K562 (cell line): ENCODE measurements at regions not wholly inside any gene's neighbourhood (a gene's known extent, or its start where the extent isn't known, plus 50 kb on each side); places are given as distances from the start of the nearest gene placed in this dataset.

Source experiments
- ATAC-seq: fragments of 200-7000 bp; cut with Tn5 transposase; 3 replicates; pipeline ENCODE4 v1.9.1; 2020; ENCODE audit warnings: moderate library complexity
- BruUV-seq: library from RNA; stranded (reverse); fragments of 400-500 nt; replicated peaks from 2 replicates; lab custom pipeline; 2021; lab: Mats Ljungman, UMichigan
- CTCF ChIA-PET: fragments of 300-600 bp; formaldehyde crosslinking; extraction: SDS; loops from one replicate; lab custom pipeline; 2021; ENCODE audit warnings: low intra/inter-chr PET ratio; lab: Yijun Ruan, JAX
- POLR2A ChIA-PET: fragments of 300-600, 350-650 bp; sonication (Branson Sonifier 250); formaldehyde crosslinking; extraction: SDS; loops from one replicate; lab custom pipeline; 2021; ENCODE audit warnings: antibody characterized with exemption, inconsistent platforms; lab: Yijun Ruan, JAX
- DNase-seq, 4 experiments: peaks; one replicate each; pipeline versions ENCODE4 v3.0.0 to v3.0.0-alpha.2; 2011 to 2018; ENCODE audit warnings: low spot score in 3 of 4, mixed read lengths in 3 of 4; ENCODE audit errors: extremely low read depth in 1 of 4
- FAIRE-seq: peaks from 2 replicates; lab custom pipeline; 2011; peaks lifted over from hg19 to GRCh38; lab: Jason Lieb, UNC
- H2AFZ ChIP-seq: 2 replicates; pipeline ENCODE4 v1.6.0; 2011; ENCODE audit warnings: low read depth, low read length, control low read depth, inconsistent platforms
- H3K27ac ChIP-seq: fragments of 200-600 bp; 3 replicates; pipeline ENCODE4 v1.8.0; 2011; ENCODE audit warnings: low read depth, mild to moderate bottlenecking, control low read depth, inconsistent platforms, low read length, moderate library complexity, mixed read lengths; ENCODE audit errors: extremely low read depth
- H3K27me3 ChIP-seq, 2 experiments: fragments of 300-600 bp in 1 of 2; 2 replicates in 1 of 2; 3 replicates in 1 of 2; pipeline versions ENCODE4 v1.6.0 to v1.8.0; 2011; ENCODE audit warnings: inconsistent platforms in 2 of 2, low read length in 2 of 2, mild to moderate bottlenecking in 1 of 2, mixed read lengths in 1 of 2, moderate library complexity in 1 of 2; ENCODE audit not compliant: control insufficient read depth in 2 of 2, insufficient read depth in 2 of 2
- H3K36me3 ChIP-seq: fragments of 300-600 bp; 3 replicates; pipeline ENCODE4 v1.8.0; 2011; ENCODE audit warnings: mild to moderate bottlenecking, low read length, inconsistent platforms; ENCODE audit not compliant: control insufficient read depth, insufficient read depth
- H3K4me1 ChIP-seq, 2 experiments: fragments of 200-600 bp in 1 of 2; replicated peaks in 1 of 2; 2 replicates in 1 of 2; 3 replicates in 1 of 2; pipeline versions ENCODE4 v1.5.1 to v1.8.0; 2011; ENCODE audit warnings: inconsistent platforms in 2 of 2, low read length in 2 of 2, mild to moderate bottlenecking in 1 of 2, mixed read lengths in 1 of 2, moderate library complexity in 1 of 2; ENCODE audit not compliant: control insufficient read depth in 2 of 2, insufficient read depth in 2 of 2
- H3K4me2 ChIP-seq: 2 replicates; pipeline ENCODE4 v1.6.1; 2011; ENCODE audit warnings: low read length, control low read depth, inconsistent platforms, mixed read lengths; ENCODE audit not compliant: insufficient read depth
- H3K4me3 ChIP-seq: fragments of 200-600 bp; sonication (generic), shearing (Covaris generic); 2 replicates; pipeline ENCODE4 v1.5.1; 2016; ENCODE audit warnings: control low read depth, inconsistent platforms
- H3K79me2 ChIP-seq: fragments of 200-600 bp; 3 replicates; pipeline ENCODE4 v1.8.0; 2011; ENCODE audit warnings: low read length, inconsistent platforms; ENCODE audit not compliant: control insufficient read depth, insufficient read depth
- H3K9ac ChIP-seq, 2 experiments: 2 replicates each; pipeline versions ENCODE4 v1.6.0 to v1.6.1; 2011; ENCODE audit warnings: low read depth in 2 of 2, low read length in 2 of 2, control low read depth in 1 of 2, inconsistent platforms in 1 of 2, mild to moderate bottlenecking in 1 of 2, mixed read lengths in 1 of 2; ENCODE audit not compliant: insufficient read depth in 1 of 2
- H3K9me1 ChIP-seq: one replicate; pipeline ENCODE4 v1.6.0; 2011; ENCODE audit warnings: inconsistent platforms, mild to moderate bottlenecking, low read length, moderate library complexity; ENCODE audit not compliant: control insufficient read depth, insufficient read depth
- H3K9me3 ChIP-seq: replicated peaks from 2 replicates; pipeline ENCODE4 v1.5.1; 2011; ENCODE audit warnings: low read depth, low read length, inconsistent platforms; ENCODE audit not compliant: control insufficient read depth, insufficient read depth
- H4K20me1 ChIP-seq: replicated peaks from 2 replicates; pipeline ENCODE4 v1.6.1; 2011; ENCODE audit warnings: low read length, inconsistent platforms, mixed read lengths; ENCODE audit not compliant: control insufficient read depth, insufficient read depth
- BCL6 ChIP-seq: fragments of 250-450 bp; sonication (Bioruptor Pico); IDR thresholded peaks from 2 replicates; pipeline ENCODE4 v1.4.0; 2020
- CAMTA2 ChIP-seq: fragments of 250-450 bp; sonication (Bioruptor Pico); conservative IDR thresholded peaks from 2 replicates; pipeline ENCODE4 v1.5.1; 2022
- ELF4 ChIP-seq: fragments of 450-650 bp; formaldehyde crosslinking; IDR thresholded peaks from 2 replicates; pipeline ENCODE4 v1.4.0; 2022; ENCODE audit warnings: missing genetic modification characterization
- KAT2B ChIP-seq: IDR thresholded peaks from one replicate; pipeline ENCODE4 v1.6.1; 2012; ENCODE audit warnings: low read depth, mild to moderate bottlenecking, control low read depth, inconsistent platforms, low read length, moderate library complexity
- RBM14 ChIP-seq: fragments of 200-400 bp; formaldehyde crosslinking; IDR thresholded peaks from 2 replicates; pipeline ENCODE4 v1.6.1; 2018; ENCODE audit warnings: low read depth, mild to moderate bottlenecking, low read length, moderate library complexity, borderline replicate concordance; ENCODE audit not compliant: insufficient read depth
- SLC30A9 ChIP-seq: fragments of 250-450 bp; sonication (Bioruptor Pico); IDR thresholded peaks from 2 replicates; pipeline ENCODE4 v1.8.0; 2022; ENCODE audit warnings: mild to moderate bottlenecking, moderate library complexity
- SMARCA4 ChIP-seq: fragments of 450-650 bp; IDR thresholded peaks from 2 replicates; pipeline ENCODE4 v1.6.1; 2016
- ZNF408 ChIP-seq: fragments of 250-450 bp; sonication (Bioruptor Pico); IDR thresholded peaks from 2 replicates; pipeline ENCODE4 v1.4.0; 2020; ENCODE audit warnings: low read depth, mild to moderate bottlenecking, moderate library complexity
- WGBS: fragments of 100-300 bp; shearing (Covaris generic); methylation state at CpG from one replicate; pipeline ENCODE4 v1.1.6; 2016; ENCODE audit warnings: low coverage, mixed read lengths; ENCODE audit not compliant: insufficient coverage; ENCODE audit errors: missing lambda C conversion rate; 5-methylcytosine and 5-hydroxymethylcytosine counted together
- in situ Hi-C: fragments of 300-500 bp; cut with MboI; formaldehyde crosslinking; loops from 4 replicates; pipeline ENCODE4 v1.15.0; 2018; ENCODE audit warnings: inconsistent platforms, mixed read lengths
- intact Hi-C: fragments of 100-400 bp; cut with micrococcal nuclease; formaldehyde crosslinking; loops from 2 replicates; pipeline ENCODE4 v1.14.2; 2022
- TF ChIP-seq, protein P1 (sequence below): fragments of 450-650 bp; formaldehyde crosslinking; IDR thresholded peaks from 2 replicates; pipeline ENCODE4 v1.4.0; 2020; ENCODE audit warnings: mild to moderate bottlenecking, moderate library complexity
- TF ChIP-seq, protein P2 (sequence below): sonication (generic); formaldehyde crosslinking; IDR thresholded peaks from 2 replicates; pipeline ENCODE4 v1.8.1; 2023; ENCODE audit warnings: missing genetic modification reagents, mild to moderate bottlenecking, borderline replicate concordance

DNA sequence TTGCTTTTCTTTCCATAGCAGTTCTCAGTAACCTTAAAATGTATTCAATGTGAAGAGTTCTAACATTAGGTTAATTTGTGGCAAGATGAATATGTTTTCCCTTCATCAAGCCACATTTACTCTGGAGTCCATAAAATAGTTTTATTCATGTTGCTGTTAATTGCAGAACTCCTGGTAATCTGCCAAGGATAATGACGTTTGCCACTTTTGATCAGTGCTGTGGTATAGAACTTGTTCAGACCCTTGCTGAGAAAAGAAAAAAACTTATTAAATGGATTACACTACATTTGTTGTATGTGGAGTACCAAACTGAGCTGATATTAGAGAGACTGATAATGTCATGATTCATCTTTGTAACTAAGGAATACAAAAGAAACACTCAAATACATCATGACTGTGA lies 212.4 kb upstream of the DMAC1 start (continued):
- no peak for TF ChIP-seq KAT2B
- no peak for TF ChIP-seq ELF4 (CRISPR knock-in tag)
- TF ChIP-seq RBM14, result no peak

DNA sequence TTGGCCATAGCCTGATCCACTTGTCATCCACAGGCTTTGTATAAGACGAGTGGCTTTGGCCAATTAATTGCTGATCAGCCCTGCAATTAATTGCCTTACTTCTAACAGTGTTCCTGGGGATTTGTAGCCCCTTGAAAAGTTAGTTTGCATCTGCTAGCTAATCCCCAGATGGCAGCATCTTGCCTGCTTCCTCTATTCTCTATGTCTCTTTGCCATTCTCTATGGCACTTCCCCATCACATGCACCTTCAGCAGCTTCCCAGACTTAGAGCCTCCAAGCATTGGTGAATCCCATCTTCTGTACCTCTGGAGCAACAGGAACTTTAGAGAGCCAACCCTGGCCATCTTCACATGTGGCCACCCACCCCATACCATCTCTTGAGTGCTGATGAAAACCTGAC lies 197.0 kb upstream of the DMAC1 start:
- ChIA-PET CTCF (no interaction called here), POLR2A (no interaction called here)
- intact Hi-C loops (no loop called here), in situ Hi-C loops (no loop called here)
- BruUV-seq, result no TSS peak
- TF ChIP-seq, protein P1, sequence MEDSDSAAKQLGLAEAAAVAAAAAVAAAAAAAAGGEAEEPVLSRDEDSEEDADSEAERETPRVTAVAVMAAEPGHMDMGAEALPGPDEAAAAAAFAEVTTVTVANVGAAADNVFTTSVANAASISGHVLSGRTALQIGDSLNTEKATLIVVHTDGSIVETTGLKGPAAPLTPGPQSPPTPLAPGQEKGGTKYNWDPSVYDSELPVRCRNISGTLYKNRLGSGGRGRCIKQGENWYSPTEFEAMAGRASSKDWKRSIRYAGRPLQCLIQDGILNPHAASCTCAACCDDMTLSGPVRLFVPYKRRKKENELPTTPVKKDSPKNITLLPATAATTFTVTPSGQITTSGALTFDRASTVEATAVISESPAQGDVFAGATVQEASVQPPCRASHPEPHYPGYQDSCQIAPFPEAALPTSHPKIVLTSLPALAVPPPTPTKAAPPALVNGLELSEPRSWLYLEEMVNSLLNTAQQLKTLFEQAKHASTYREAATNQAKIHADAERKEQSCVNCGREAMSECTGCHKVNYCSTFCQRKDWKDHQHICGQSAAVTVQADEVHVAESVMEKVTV (CRISPR knock-in tag), result no peak
- TF ChIP-seq BCL6 (CRISPR knock-in tag) (no peak), CAMTA2 (CRISPR knock-in tag) (no peak), SLC30A9 (CRISPR knock-in tag) (no peak), ZNF408 (no peak), SMARCA4 (no peak)
- TF ChIP-seq, protein P2, sequence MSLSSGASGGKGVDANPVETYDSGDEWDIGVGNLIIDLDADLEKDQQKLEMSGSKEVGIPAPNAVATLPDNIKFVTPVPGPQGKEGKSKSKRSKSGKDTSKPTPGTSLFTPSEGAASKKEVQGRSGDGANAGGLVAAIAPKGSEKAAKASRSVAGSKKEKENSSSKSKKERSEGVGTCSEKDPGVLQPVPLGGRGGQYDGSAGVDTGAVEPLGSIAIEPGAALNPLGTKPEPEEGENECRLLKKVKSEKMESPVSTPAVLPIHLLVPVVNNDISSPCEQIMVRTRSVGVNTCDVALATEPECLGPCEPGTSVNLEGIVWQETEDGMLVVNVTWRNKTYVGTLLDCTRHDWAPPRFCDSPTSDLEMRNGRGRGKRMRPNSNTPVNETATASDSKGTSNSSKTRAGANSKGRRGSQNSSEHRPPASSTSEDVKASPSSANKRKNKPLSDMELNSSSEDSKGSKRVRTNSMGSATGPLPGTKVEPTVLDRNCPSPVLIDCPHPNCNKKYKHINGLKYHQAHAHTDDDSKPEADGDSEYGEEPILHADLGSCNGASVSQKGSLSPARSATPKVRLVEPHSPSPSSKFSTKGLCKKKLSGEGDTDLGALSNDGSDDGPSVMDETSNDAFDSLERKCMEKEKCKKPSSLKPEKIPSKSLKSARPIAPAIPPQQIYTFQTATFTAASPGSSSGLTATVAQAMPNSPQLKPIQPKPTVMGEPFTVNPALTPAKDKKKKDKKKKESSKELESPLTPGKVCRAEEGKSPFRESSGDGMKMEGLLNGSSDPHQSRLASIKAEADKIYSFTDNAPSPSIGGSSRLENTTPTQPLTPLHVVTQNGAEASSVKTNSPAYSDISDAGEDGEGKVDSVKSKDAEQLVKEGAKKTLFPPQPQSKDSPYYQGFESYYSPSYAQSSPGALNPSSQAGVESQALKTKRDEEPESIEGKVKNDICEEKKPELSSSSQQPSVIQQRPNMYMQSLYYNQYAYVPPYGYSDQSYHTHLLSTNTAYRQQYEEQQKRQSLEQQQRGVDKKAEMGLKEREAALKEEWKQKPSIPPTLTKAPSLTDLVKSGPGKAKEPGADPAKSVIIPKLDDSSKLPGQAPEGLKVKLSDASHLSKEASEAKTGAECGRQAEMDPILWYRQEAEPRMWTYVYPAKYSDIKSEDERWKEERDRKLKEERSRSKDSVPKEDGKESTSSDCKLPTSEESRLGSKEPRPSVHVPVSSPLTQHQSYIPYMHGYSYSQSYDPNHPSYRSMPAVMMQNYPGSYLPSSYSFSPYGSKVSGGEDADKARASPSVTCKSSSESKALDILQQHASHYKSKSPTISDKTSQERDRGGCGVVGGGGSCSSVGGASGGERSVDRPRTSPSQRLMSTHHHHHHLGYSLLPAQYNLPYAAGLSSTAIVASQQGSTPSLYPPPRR (CRISPR knock-in tag), result no peak
- ATAC-seq, result no peak
- no peak overlapping the region for H2AFZ ChIP-seq
- no peaks in the 10 kb centered on the region for H3K9me1 ChIP-seq
- no peaks in the 10 kb centered on the region for H4K20me1 ChIP-seq
- H3K79me2 ChIP-seq, result no peaks in the 10 kb centered on the region
- H3K9ac ChIP-seq, result no peak overlapping the region
- DNase-seq, result no peak
- no peaks in the 10 kb centered on the region for H3K4me1 ChIP-seq
- no peak for FAIRE-seq
- no peaks in the 10 kb centered on the region for H3K36me3 ChIP-seq
- no peaks in the 10 kb centered on the region for H3K9me3 ChIP-seq
- WGBS, result 0% methylated on average over 1 of the region's 1 CpG
- no peak overlapping the region for H3K4me2 ChIP-seq
- H3K27me3 ChIP-seq, result no peaks in the 10 kb centered on the region
- H3K27ac ChIP-seq, result no peak overlapping the region
- H3K4me3 ChIP-seq, result no peak overlapping the region
